ENCODE measurements at regions not wholly inside any gene's neighbourhood (a gene's known extent, or its start where the extent isn't known, plus 50 kb on each side); places are given as distances from the start of the nearest gene placed in this dataset.
"Not testable (repeated sequence)": the region's sequence is repeated elsewhere in the genome, so short reads cannot be mapped to it uniquely, and the experiment has no call there.

- DNase-seq (ENCODE audit: low spot score) = no peak
These were observed 95.3 kb upstream of the CXCL13 start for GRCh38 chr4:77510367-77510766.

- no peak for DNase-seq (ENCODE audit: low spot score)
These were observed 80.1 kb upstream of the CXCL13 start for GRCh38 chr4:77525538-77525937.

GRCh38 chr4:77527900-77528299, 77.7 kb upstream of the CXCL13 start:
- DNase-seq (ENCODE audit: low spot score) = not testable (repeated sequence)

GRCh38 chr4:77538144-77538543, 67.5 kb upstream of the CXCL13 start:
- DNase-seq (ENCODE audit: low spot score) = peak; percentile 34

GRCh38 chr4:77538574-77539157, 67.0 kb upstream of the CXCL13 start:
- DNase-seq (ENCODE audit: low spot score) = no peak

All from AG08395 (cell line).